ENCODE measurements at regions not wholly inside any gene's neighbourhood (a gene's known extent, or its start where the extent isn't known, plus 50 kb on each side); places are given as distances from the start of the nearest gene placed in this dataset.
"Not testable (repeated sequence)": the region's sequence is repeated elsewhere in the genome, so short reads cannot be mapped to it uniquely, and the experiment has no call there.

DNA sequence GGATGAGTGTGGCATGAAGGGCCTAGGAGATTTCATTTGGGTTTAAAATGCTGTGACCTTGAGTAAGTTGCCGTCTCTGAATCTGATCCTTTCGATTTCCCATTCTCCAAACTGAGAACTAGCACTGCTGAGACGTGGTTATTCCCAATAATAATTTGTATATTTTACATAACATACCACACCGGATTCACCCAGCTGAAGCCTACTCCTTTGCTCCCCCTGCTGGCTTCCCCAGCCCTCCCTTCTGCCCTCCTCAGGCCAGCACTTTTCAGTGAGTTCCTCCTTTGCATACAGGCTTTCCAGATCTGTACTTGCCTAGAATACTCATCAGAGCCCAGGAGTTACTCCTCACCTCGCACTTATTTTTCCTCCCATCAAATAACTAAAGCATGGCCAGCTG is 255.1 kb downstream of the OR4F29 start:
- intact Hi-C loops (cut with DNase I); DNase-seq: not testable (repeated sequence)

DNA sequence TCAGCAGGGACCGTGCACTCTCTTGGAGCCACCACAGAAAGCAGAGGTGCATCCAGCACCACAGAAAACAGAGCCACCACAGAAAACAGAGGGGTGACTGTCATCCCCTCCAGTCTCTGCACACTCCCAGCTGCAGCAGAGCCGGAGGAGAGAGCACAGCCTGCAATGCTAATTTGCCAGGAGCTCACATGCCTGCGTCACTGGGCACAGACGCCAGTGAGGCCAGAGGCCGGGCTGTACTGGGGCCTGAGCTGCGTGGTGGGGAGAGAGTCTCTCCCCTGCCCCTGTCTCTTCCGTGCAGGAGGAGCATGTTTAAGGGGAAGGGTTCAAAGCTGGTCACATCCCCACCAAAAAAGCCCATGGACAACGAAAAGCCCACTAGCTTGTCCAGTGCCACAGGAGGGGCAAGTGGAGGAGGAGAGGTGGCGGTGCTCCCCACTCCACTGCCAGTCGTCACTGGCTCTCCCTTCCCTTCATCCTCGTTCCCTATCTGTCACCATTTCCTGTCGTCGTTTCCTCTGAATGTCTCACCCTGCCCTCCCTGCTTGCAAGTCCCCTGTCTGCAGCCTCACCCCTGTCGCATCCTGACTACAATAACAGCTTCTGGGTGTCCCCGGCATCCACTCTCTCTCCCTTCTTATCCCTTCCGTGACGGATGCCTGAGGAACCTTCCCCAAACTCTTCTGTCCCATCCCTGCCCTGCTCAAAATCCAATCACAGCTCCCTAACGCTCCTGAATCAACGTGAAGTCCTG is 260.0 kb downstream of the OR4F29 start:
- intact Hi-C loops (cut with DNase I), result not testable (repeated sequence)
- DNase-seq, result peak; percentile 87 to 99 (median 96)

DNA sequence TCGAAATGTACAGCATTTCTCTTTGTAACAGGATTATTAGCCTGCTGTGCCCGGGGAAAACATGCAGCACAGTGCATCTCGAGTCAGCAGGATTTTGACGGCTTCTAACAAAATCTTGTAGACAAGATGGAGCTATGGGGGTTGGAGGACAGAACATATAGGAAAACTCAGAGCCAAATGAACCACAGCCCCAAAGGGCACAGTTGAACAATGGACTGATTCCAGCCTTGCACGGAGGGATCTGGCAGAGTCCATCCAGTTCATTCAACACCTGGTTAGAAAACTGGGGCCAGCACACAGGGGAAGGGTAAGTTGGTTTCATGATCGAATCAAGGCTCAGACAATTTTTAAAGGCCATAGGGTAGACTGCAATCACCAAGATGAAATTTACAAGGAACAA is 260.8 kb downstream of the OR4F29 start:
- DNase-seq, result peak in 3 of 10 donors; percentile 5 to 24 (median 6)
- intact Hi-C loops (cut with DNase I), result not testable (repeated sequence)

DNA sequence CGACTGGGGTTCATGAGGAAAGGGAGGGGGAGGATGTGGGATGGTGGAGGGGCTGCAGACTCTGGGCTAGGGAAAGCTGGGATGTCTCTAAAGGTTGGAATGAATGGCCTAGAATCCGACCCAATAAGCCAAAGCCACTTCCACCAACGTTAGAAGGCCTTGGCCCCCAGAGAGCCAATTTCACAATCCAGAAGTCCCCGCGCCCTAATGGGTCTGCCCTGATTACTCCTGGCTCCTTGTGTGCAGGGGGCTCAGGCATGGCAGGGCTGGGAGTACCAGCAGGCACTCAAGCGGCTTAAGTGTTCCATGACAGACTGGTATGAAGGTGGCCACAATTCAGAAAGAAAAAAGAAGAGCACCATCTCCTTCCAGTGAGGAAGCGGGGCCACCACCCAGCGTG is 261.6 kb downstream of the OR4F29 start:
- intact Hi-C loops (cut with DNase I), result not testable (repeated sequence)
- peak in 5 of 10 donors; percentile 1 to 39 (median 20) for DNase-seq

DNA sequence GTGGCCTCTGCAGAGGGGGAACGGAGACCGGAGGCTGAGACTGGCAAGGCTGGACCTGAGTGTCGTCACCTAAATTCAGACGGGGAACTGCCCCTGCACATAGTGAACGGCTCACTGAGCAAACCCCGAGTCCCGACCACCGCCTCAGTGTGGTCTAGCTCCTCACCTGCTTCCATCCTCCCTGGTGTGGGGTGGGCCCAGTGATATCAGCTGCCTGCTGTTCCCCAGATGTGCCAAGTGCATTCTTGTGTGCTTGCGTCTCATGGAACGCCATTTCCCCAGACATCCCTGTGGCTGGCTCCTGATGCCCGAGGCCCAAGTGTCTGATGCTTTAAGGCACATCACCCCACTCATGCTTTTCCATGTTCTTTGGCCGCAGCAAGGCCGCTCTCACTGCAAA is 262.2 kb downstream of the OR4F29 start:
- intact Hi-C loops (cut with DNase I), result not testable (repeated sequence)
- DNase-seq, result peak in 5 of 10 donors; percentile 1 to 66 (median 39)

DNA sequence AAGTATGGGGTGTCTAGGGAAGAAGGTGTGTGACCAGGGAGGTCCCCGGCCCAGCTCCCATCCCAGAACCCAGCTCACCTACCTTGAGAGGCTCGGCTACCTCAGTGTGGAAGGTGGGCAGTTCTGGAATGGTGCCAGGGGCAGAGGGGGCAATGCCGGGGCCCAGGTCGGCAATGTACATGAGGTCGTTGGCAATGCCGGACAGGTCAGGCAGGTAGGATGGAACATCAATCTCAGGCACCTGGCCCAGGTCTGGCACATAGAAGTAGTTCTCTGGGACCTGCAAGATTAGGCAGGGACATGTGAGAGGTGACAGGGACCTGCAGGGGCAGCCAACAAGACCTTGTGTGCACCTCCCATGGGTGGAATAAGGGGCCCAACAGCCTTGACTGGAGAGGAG is 264.2 kb downstream of the OR4F29 start:
- peak in 3 of 10 donors; percentile 7 to 34 (median 22) for DNase-seq
- intact Hi-C loops (cut with DNase I), result not testable (repeated sequence)

DNA sequence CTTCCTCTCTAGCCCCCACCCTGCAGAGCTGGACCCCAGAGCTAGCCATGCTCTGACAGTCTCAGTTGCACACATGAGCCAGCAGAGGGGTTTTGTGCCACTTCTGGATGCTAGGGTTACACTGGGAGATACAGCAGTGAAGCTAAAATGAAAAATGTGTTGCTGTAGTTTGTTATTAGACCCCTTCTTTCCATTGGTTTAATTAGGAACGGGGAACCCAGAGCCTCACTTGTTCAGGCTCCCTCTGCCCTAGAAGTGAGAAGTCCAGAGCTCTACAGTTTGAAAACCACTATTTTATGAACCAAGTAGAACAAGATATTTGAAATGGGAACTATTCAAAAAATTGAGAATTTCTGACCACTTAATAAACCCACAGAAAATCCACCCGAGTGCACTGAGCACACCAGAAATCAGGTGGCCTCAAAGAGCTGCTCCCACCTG is 264.8 kb downstream of the OR4F29 start:
- intact Hi-C loops (cut with DNase I), result not testable (repeated sequence)
- peak in 3 of 10 donors; percentile 7 to 55 (median 27) for DNase-seq

DNA sequence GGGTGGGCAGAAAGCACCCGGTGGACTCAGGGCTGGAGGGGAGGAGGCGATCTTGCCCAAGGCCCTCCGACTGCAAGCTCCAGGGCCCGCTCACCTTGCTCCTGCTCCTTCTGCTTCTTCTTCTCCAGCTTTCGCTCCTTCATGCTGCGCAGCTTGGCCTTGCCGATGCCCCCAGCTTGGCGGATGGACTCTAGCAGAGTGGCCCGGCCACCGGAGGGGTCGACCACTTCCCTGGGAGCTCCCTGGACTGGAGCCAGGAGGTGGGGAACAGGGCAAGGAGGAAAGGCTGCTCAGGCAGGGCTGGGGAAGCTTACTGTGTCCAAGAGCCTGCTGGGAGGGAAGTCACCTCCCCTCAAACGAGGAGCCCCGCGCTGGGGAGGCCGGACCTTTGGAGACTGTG is 265.3 kb downstream of the OR4F29 start:
- intact Hi-C loops (cut with DNase I), result not testable (repeated sequence)
- DNase-seq, result peak in 3 of 10 donors; percentile 0 to 76 (median 62)

DNA sequence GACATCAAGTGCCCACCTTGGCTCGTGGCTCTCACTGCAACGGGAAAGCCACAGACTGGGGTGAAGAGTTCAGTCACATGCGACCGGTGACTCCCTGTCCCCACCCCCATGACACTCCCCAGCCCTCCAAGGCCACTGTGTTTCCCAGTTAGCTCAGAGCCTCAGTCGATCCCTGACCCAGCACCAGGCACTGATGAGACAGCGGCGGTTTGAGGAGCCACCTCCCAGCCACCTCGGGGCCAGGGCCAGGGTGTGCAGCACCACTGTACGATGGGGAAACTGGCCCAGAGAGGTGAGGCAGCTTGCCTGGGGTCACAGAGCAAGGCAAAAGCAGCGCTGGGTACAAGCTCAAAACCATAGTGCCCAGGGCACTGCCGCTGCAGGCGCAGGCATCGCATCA is 266.0 kb downstream of the OR4F29 start:
- DNase-seq, result peak in 4 of 10 donors; percentile 2 to 62 (median 28)
- intact Hi-C loops (cut with DNase I), result not testable (repeated sequence)

DNA sequence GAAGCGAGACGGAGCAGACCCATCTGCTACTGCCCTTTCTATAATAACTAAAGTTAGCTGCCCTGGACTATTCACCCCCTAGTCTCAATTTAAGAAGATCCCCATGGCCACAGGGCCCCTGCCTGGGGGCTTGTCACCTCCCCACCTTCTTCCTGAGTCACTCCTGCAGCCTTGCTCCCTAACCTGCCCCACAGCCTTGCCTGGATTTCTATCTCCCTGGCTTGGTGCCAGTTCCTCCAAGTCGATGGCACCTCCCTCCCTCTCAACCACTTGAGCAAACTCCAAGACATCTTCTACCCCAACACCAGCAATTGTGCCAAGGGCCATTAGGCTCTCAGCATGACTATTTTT is 267.2 kb downstream of the OR4F29 start:
- intact Hi-C loops (cut with DNase I), result not testable (repeated sequence)

DNA sequence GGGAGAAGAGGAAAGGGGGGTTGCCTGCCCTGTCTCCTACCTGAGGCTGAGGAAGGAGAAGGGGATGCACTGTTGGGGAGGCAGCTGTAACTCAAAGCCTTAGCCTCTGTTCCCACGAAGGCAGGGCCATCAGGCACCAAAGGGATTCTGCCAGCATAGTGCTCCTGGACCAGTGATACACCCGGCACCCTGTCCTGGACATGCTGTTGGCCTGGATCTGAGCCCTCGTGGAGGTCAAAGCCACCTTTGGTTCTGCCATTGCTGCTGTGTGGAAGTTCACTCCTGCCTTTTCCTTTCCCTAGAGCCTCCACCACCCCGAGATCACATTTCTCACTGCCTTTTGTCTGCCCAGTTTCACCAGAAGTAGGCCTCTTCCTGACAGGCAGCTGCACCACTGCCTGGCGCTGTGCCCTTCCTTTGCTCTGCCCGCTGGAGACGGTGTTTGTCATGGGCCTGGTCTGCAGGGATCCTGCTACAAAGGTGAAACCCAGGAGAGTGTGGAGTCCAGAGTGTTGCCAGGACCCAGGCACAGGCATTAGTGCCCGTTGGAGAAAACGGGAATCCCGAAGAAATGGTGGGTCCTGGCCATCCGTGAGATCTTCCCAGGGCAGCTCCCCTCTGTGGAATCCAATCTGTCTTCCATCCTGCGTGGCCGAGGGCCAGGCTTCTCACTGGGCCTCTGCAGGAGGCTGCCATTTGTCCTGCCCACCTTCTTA is 267.7 kb downstream of the OR4F29 start:
- DNase-seq, result peak in 6 of 10 donors; percentile 3 to 85 (median 24)
- intact Hi-C loops (cut with DNase I), result not testable (repeated sequence)

More for the DNA sequence above, 267.2 kb downstream of the OR4F29 start:
- peak in 3 of 10 donors; percentile 1 to 53 (median 26) for DNase-seq

DNA sequence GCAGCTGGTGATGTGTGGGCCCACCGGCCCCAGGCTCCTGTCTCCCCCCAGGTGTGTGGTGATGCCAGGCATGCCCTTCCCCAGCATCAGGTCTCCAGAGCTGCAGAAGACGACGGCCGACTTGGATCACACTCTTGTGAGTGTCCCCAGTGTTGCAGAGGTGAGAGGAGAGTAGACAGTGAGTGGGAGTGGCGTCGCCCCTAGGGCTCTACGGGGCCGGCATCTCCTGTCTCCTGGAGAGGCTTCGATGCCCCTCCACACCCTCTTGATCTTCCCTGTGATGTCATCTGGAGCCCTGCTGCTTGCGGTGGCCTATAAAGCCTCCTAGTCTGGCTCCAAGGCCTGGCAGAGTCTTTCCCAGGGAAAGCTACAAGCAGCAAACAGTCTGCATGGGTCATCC is 268.4 kb downstream of the OR4F29 start:
- DNase-seq, result peak in 5 of 10 donors; percentile 3 to 57 (median 52)
- intact Hi-C loops (cut with DNase I), result not testable (repeated sequence)

DNA sequence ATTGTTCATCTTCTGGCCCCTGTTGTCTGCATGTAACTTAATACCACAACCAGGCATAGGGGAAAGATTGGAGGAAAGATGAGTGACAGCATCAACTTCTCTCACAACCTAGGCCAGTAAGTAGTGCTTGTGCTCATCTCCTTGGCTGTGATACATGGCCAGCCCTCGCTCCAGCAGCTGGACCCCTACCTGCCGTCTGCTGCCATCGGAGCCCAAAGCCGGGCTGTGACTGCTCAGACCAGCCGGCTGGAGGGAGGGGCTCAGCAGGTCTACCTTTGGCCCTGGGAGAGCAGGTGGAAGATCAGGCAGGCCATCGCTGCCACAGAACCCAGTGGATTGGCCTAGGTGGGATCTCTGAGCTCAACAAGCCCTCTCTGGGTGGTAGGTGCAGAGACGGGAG is 268.8 kb downstream of the OR4F29 start:
- peak in 3 of 10 donors; percentile 1 to 15 (median 2) for DNase-seq
- intact Hi-C loops (cut with DNase I), result not testable (repeated sequence)

DNA sequence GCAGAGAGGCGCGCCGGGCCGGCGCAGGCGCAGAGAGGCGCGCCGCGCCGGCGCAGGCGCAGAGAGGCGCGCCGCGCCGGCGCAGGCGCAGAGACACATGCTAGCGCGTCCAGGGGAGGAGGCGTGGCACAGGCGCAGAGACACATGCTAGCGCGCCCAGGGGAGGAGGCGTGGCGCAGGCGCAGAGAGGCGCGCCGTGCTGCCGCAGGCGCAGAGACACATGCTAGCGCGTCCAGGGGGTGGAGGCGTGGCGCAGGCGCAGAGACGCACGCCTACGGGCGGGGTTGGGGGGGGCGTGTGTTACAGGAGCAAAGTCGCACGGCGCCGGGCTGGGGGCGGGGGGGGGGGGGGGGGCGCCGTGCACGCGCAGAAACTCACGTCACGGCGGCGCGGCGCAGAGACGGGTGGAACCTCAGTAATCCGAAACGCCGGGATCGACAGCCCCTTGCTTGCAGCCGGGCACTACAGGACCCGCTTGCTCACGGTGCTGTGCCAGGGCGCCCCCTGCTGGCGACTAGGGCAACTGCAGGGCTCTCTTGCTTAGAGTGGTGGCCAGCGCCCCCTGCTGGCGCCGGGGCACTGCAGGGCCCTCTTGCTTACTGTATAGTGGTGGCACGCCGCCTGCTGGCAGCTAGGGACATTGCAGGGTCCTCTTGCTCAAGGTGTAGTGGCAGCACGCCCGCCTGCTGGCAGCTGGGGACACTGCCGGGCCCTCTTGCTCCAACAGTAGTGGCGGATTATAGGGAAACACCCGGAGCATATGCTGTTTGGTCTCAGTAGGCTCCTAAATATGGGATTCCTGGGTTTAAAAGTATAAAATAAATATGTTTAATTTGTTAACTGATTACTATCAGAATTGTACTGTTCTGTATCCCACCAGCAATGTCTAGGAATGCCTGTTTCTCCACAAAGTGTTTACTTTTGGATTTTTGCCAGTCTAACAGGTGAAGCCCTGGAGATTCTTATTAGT is 269.9 kb downstream of the OR4F29 start:
- intact Hi-C loops (cut with DNase I), result not testable (repeated sequence)
- peak in 8 of 10 donors; percentile 1 to 86 (median 32) for DNase-seq

DNA sequence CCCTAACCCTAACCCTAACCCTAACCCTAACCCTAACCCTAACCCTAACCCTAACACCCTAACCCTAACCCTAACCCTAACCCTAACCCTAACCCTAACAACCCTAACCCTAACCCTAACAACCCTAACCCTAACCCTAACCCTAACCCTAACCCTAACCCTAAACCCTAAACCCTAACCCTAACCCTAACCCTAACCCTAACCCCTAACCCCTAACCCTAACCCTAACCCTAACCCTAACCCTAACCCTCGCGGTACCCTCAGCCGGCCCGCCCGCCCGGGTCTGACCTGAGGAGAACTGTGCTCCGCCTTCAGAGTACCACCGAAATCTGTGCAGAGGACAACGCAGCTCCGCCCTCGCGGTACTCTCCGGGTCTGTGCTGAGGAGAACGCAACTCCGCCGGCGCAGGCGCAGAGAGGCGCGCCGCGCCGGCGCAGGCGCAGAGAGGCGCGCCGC is 270.7 kb downstream of the OR4F29 start:
- DNase-seq, result peak in 5 of 10 donors; percentile 1 to 56 (median 40)
- intact Hi-C loops (cut with DNase I), result not testable (repeated sequence)

DNA sequence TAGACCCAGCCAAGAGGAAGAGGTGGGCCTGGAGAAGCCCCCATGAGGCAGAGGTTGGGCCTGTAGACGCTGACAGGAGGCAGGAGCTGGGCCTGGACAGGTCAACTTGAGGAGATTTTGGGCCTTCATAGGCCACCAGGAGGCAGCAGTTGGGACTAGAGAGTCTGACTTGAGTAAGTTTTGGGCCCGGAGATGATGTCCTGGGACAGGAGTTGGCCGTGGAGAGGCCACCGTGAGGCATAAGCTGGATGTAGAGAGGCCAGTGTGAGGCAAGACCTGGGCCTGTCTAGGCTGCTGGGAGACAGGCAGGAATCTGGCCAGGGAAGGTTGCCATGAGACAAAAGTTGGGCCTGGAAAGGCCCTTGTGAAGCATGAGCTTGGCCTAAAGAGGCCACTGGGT is 312.6 kb downstream of the OR4F29 start:
- DNase-seq, result peak in 1 of 10 donors; percentile 22
- intact Hi-C loops (cut with DNase I), result not testable (repeated sequence)

DNA sequence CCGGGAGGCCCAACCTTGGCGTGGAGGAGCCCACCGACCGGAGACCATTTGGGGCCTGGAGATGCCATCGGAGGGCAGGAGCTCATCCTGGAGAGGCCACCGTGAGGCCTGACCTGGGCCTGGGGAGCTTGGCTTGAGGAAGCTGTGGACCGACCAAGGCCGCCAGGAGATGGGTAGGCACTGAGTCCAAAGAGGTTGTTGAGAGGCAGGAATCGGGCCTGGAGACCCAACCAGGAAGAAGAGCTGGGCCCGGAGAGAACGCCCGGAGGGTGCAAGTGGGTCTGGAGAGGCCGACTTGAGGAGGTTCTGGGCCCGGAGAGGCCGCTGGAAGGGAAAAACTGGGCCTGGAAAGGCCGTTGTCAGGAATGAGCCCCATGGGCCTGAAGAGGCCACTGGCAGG is 313.8 kb downstream of the OR4F29 start:
- intact Hi-C loops (cut with DNase I), result not testable (repeated sequence)
- peak in 1 of 10 donors; percentile 63 for DNase-seq

DNA sequence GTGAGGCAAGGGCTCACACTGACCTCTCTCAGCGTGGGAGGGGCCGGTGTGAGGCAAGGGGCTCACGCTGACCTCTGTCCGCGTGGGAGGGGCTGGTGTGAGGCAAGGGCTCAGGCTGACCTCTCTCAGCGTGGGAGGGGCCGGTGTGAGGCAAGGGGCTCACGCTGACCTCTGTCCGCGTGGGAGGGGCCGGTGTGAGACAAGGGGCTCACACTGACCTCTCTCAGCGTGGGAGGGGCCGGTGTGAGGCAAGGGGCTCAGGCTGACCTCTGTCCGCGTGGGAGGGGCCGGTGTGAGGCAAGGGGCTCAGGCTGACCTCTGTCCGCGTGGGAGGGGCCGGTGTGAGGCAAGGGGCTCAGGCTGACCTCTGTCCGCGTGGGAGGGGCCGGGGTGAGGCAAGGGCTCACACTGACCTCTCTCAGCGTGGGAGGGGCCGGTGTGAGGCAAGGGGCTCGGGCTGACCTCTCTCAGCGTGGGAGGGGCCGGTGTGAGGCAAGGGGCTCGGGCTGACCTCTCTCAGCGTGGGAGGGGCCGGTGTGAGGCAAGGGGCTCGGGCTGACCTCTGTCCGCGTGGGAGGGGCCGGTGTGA is 315.0 kb downstream of the OR4F29 start:
- DNase-seq, result peak in 3 of 10 donors; percentile 3 to 36 (median 29)
- intact Hi-C loops (cut with DNase I), result not testable (repeated sequence)

DNA sequence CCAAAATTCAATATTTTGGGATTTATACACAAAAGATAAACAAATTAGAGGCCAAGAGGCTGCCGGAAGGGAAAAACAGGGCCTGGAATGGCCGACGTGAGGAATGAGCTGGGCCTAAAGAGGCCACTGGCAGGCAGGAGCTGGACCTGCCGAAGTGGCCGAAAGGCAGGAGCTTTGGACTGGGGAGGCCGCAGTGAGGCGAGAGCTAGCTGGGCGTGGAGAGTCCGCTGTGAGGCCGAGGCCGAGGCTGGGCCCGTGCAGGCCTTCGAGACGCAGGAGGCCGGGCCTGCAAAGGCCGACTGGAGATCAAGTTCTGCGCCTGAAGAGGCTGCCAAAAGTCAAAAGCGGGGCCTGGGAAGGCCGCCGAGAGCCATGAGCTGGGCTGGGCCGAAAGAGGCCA is 316.5 kb downstream of the OR4F29 start:
- intact Hi-C loops (cut with DNase I), result not testable (repeated sequence)
- DNase-seq, result peak in 4 of 10 donors; percentile 2 to 78 (median 19)

DNA sequence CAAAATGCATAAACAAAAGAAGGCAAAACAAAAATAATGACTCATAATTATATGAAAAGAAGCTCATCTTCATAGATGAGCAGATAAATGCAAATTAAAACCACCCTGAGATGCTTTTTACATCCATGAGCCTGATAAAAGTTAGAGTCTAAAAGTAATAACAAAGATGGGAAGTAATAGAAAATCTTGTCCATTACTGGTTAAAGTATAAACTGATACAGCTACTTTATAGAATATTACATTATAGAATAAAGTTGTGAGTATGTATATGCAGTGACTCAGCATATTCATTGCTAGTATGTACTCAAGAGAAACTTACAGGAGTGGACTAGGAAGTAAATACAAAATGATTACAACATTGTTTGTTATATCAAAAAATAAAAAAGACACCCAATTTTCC is 333.0 kb downstream of the OR4F29 start:
- intact Hi-C loops (cut with DNase I); DNase-seq: not testable (repeated sequence)

All from posterior cingulate gyrus (tissue), 11 donors.